ENCODE measurements at regions not wholly inside any gene's neighbourhood (a gene's known extent, or its start where the extent isn't known, plus 50 kb on each side); places are given as distances from the start of the nearest gene placed in this dataset.

GRCh38 chr14:99055019-99055418 is 217.0 kb downstream of the BCL11B start:
- no peak overlapping the region for H3K27ac ChIP-seq
- peaks cover 0 to 28% of the 10 kb centered on the region in 2 donors for H3K9me3 ChIP-seq
- H3K36me3 ChIP-seq, result no peaks in the 10 kb centered on the region
- no peak for DNase-seq (ENCODE audit: low spot score in 2 of 2)
- no peak for TF ChIP-seq POLR2A (IDR thresholded peaks at IDR 0.05)
- TF ChIP-seq, protein P1, sequence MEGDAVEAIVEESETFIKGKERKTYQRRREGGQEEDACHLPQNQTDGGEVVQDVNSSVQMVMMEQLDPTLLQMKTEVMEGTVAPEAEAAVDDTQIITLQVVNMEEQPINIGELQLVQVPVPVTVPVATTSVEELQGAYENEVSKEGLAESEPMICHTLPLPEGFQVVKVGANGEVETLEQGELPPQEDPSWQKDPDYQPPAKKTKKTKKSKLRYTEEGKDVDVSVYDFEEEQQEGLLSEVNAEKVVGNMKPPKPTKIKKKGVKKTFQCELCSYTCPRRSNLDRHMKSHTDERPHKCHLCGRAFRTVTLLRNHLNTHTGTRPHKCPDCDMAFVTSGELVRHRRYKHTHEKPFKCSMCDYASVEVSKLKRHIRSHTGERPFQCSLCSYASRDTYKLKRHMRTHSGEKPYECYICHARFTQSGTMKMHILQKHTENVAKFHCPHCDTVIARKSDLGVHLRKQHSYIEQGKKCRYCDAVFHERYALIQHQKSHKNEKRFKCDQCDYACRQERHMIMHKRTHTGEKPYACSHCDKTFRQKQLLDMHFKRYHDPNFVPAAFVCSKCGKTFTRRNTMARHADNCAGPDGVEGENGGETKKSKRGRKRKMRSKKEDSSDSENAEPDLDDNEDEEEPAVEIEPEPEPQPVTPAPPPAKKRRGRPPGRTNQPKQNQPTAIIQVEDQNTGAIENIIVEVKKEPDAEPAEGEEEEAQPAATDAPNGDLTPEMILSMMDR (IDR thresholded peaks at IDR 0.05), result no peak
- TF ChIP-seq POLR2AphosphoS5 (IDR thresholded peaks at IDR 0.05), result no peak
- intact Hi-C loops (cut with DNase I; ENCODE audit: low total_unique reads), result loop anchor here (1.0 kb wide), 1 partner anchor 22 kb away; no protein-coding TSS in a partner anchor
- no peak overlapping the region for H3K4me3 ChIP-seq
- no peaks in the 10 kb centered on the region for H3K4me1 ChIP-seq
- H3K27me3 ChIP-seq, result no peaks in the 10 kb centered on the region

GRCh38 chr14:99055816-99056215 is 216.2 kb downstream of the BCL11B start:
- Histone ChIP-seq H3K27me3 (no peaks in the 10 kb centered on the region), H3K4me1 (no peaks in the 10 kb centered on the region), H3K9me3 (peaks cover 0 to 28% of the 10 kb centered on the region in 2 donors), H3K27ac (no peak overlapping the region), H3K36me3 (no peaks in the 10 kb centered on the region), H3K4me3 (no peak overlapping the region)
- DNase-seq (ENCODE audit: low spot score in 2 of 2), result no peak
- TF ChIP-seq POLR2A (IDR thresholded peaks at IDR 0.05) (no peak), POLR2AphosphoS5 (IDR thresholded peaks at IDR 0.05) (no peak)
- TF ChIP-seq, protein P1 (IDR thresholded peaks at IDR 0.05), result no peak
- intact Hi-C loops (cut with DNase I; ENCODE audit: low total_unique reads), result loop anchor here (1.0 kb wide), 1 partner anchor 21 kb away; no protein-coding TSS in a partner anchor

DNA sequence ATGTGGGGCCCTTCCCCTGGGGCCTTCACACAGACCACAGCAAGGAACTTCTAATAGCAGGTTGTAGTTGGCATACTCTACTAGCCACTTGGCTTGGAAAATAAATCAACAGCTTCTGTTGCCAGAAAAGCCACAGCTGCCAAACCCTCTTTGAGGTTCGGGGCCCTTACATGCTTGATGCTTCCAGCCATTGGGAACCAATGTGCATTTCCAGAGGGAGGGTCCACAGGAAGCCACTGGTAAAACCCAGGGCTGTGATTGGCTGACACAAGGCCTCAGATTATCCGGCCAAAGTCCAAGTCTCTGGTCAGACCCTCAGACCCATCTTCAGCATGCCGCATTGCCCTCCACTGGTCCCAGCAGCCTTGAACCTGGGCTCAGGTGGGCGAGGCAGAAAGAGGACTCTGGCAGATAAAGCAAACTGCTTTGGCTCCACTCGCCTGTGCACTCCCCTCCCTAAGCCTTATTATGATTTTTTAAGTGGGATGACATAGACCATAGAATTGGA is 214.4 kb downstream of the BCL11B start:
- TF ChIP-seq, protein P1 (IDR thresholded peaks at IDR 0.05), result no peak
- TF ChIP-seq POLR2A (IDR thresholded peaks at IDR 0.05) (no peak), POLR2AphosphoS5 (IDR thresholded peaks at IDR 0.05) (no peak)
- H3K36me3 ChIP-seq, result no peaks in the 10 kb centered on the region
- H3K9me3 ChIP-seq, result peaks cover 0 to 12% of the 10 kb centered on the region in 2 donors
- no peak for DNase-seq (ENCODE audit: low spot score in 2 of 2)
- H3K4me1 ChIP-seq, result no peaks in the 10 kb centered on the region
- intact Hi-C loops (cut with DNase I; ENCODE audit: low total_unique reads), result no loop called here
- H3K27ac ChIP-seq, result no peak overlapping the region
- H3K4me3 ChIP-seq, result no peak overlapping the region
- H3K27me3 ChIP-seq, result no peaks in the 10 kb centered on the region

GRCh38 chr14:99058542-99058941 is 213.5 kb downstream of the BCL11B start:
- Histone ChIP-seq H3K36me3 (no peaks in the 10 kb centered on the region), H3K27ac (no peak overlapping the region), H3K27me3 (no peaks in the 10 kb centered on the region), H3K4me3 (no peak overlapping the region), H3K9me3 (peaks cover 0 to 3% of the 10 kb centered on the region in 2 donors), H3K4me1 (no peaks in the 10 kb centered on the region)
- DNase-seq (ENCODE audit: low spot score in 2 of 2), result no peak
- intact Hi-C loops (cut with DNase I; ENCODE audit: low total_unique reads), result no loop called here
- TF ChIP-seq POLR2AphosphoS5 (IDR thresholded peaks at IDR 0.05) (no peak), POLR2A (IDR thresholded peaks at IDR 0.05) (no peak)
- TF ChIP-seq, protein P1 (IDR thresholded peaks at IDR 0.05), result no peak

DNA sequence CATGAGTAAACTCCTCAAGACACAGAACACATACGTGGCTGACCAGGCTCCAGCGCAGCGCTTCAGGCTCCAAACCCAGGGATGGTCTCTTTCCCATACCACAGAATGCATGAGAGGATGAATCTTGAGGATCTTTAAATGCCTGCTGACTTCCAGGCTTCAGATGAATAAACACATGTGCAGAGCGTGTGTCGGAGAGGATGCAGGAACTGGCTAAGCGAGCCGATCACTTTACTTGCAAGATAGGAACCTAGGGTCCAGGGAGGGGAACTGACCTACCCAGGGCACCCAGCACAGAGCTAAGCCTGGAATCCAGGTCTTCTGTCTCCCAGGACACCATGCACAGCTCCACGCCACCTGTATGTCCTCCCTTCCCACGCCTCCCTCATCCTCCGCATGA is 209.8 kb downstream of the BCL11B start:
- no peak for DNase-seq (ENCODE audit: low spot score in 2 of 2)
- intact Hi-C loops (cut with DNase I; ENCODE audit: low total_unique reads), result no loop called here
- H3K27me3 ChIP-seq, result no peaks in the 10 kb centered on the region
- H3K36me3 ChIP-seq, result no peaks in the 10 kb centered on the region
- H3K9me3 ChIP-seq, result no peaks in the 10 kb centered on the region
- no peak overlapping the region for H3K4me3 ChIP-seq
- peaks cover 0 to 6% of the 10 kb centered on the region in 2 donors for H3K4me1 ChIP-seq
- no peak overlapping the region for H3K27ac ChIP-seq
- no peak for TF ChIP-seq POLR2A (IDR thresholded peaks at IDR 0.05)
- TF ChIP-seq, protein P1 (IDR thresholded peaks at IDR 0.05), result no peak
- no peak for TF ChIP-seq POLR2AphosphoS5 (IDR thresholded peaks at IDR 0.05)

Data from breast epithelium (tissue), 4 donors.